GM10248 (cell line): ENCODE measurements at regions not wholly inside any gene's neighbourhood (a gene's known extent, or its start where the extent isn't known, plus 50 kb on each side); places are given as distances from the start of the nearest gene placed in this dataset.

ENCODE experiments used
- CTCF ChIA-PET: fragments of 300-600 bp; sonication (Branson Sonifier 250); formaldehyde crosslinking; extraction: SDS; loops from one replicate; lab custom pipeline; 2021; ENCODE audit warnings: antibody characterized with exemption; lab: Yijun Ruan, JAX
- POLR2A ChIA-PET: fragments of 350-650 bp; sonication (Branson Sonifier 250); formaldehyde crosslinking; extraction: SDS; loops from one replicate; lab custom pipeline; 2020; ENCODE audit warnings: antibody characterized with exemption; lab: Yijun Ruan, JAX
- DNase-seq: peaks from one replicate; pipeline ENCODE4 v3.0.0; 2012; ENCODE audit errors: extremely low spot score
- CTCF ChIP-seq: IDR thresholded peaks from 2 replicates; pipeline ENCODE4 v1.5.1; 2012; ENCODE audit warnings: mild to moderate bottlenecking, low read depth; ENCODE audit errors: extremely low read depth, missing control alignments, control extremely low read depth

- DNase-seq: no peak
- POLR2A ChIA-PET: no interaction called here
- CTCF ChIA-PET: interaction anchor here (1.0 to 1.3 kb wide), 3 partner anchors 9 to 20 kb away, joined by 3 to 6 read pairs (median 3); no protein-coding TSS in a partner anchor
- no peak for TF ChIP-seq CTCF
These were observed 195.0 kb upstream of the LDB2 start for GRCh38 chr4:17093481-17093880.

- no peak for TF ChIP-seq CTCF
- DNase-seq: peak; percentile 15
- POLR2A ChIA-PET: no interaction called here
- CTCF ChIA-PET: interaction anchor here (1.0 to 1.3 kb wide), 3 partner anchors 8 to 20 kb away, joined by 3 to 6 read pairs (median 3); no protein-coding TSS in a partner anchor
These were observed 194.4 kb upstream of the LDB2 start for GRCh38 chr4:17092736-17093437.

- no peak for TF ChIP-seq CTCF
- CTCF ChIA-PET: no interaction called here
- no peak for DNase-seq
- POLR2A ChIA-PET: no interaction called here
These were observed 192.7 kb upstream of the LDB2 start for GRCh38 chr4:17091104-17091503.

GRCh38 chr4:17090063-17090462 is 191.6 kb upstream of the LDB2 start:
- CTCF ChIA-PET: no interaction called here
- POLR2A ChIA-PET: no interaction called here
- TF ChIP-seq CTCF: no peak
- DNase-seq: no peak

GRCh38 chr4:17085416-17085815 is 187.0 kb upstream of the LDB2 start:
- POLR2A ChIA-PET: no interaction called here
- no peak for DNase-seq
- CTCF ChIA-PET: no interaction called here
- no peak for TF ChIP-seq CTCF

GRCh38 chr4:17082186-17082585 is 183.7 kb upstream of the LDB2 start:
- DNase-seq: no peak
- CTCF ChIA-PET: interaction anchor here (2.5 kb wide), 1 partner anchor 30 kb away, joined by 6 read pairs; no protein-coding TSS in a partner anchor
- POLR2A ChIA-PET: no interaction called here
- no peak for TF ChIP-seq CTCF
